Activated T-helper 1 cell treated with Interleukin-2 at 50 U/mL for 16 hours (primary cell): ENCODE measurements at regions not wholly inside any gene's neighbourhood (a gene's known extent, or its start where the extent isn't known, plus 50 kb on each side); places are given as distances from the start of the nearest gene placed in this dataset.

Experiments
- DNase-seq: peaks from one replicate; pipeline ENCODE4 v3.0.0-alpha.2; 2020; ENCODE audit warnings: low read depth

DNA sequence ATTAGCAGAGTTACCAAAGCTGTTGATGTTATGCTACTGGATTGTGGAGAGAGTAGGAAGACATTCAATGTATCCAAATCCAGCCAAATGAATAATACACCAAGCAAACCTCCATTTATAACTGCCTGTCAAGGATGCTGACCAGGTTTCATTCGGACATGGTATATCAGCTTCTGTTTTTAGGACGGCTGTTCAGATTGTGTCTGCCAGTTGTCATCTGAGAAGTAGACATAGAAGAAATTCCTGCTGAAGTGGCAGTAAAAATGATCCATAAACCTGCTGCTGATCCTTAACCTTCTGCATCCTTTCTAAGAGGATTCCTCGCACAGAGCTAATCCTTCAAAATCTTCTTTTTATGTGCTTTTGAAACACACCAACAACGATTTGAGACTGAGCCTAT is 663.6 kb upstream of the PLXNA2 start:
- DNase-seq: no peak

DNA sequence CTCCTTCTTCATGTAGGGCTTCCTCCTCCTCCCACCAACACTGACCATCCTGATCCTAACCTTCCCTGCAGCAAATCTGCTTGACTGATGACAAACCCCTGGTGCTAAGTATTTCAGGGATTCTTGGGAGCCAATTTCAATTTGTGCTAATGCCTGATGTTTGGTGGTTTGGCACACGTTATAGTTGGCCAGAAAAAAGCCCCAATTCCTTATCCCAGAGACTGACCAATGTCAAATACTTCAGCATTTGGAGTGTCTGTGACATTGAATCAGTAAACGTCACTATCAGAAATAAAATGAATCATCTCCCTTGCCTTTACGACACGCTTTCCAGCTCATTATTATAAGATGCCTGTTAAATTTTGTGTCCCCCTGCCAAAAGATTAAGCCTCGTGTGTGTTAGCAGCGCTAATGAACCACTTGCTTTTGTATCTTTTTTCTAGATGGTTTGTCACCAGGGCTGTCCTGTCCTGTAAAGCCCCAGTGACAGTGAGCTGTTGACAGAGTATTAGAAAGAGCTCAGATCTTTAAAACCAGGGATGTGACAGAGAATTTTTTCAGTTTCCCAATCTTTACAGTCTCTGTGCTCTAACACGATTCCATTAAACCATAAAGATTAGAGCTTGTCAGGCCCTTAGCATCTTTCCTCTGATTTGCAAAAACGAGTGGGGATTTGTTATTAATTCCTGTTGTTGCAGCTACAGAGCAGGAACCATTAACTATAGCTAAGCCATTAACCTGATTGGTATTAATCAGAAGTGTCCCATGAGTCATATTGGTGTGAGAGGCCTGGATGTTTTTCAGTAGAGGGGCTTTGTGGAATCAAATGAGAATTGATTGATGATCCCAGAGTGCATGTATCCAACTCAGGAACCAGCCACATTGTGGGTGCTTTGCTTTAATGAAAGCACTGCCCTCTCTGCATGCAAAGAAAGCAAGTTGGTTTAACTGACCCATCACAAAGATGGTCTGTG is 665.1 kb upstream of the PLXNA2 start:
- no peak for DNase-seq

DNA sequence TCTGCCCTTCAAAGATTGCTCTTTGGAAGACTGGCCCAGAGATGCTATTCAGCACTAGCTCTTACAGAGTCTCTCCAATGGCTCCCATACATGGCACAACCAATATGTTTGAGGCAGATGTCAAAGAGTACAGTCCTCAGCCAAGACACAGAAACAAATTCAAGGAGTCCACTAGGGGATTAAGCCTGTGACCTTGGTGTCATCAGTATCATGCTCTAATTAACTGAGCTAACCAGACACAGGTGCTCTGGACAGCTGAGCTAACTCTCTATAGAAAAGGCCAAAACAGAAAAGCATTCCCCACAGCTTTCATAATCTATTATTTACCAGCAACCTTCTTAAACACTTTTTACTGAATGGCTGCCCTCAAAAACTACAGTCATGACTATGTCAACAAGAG is 666.0 kb upstream of the PLXNA2 start:
- DNase-seq: no peak

DNA sequence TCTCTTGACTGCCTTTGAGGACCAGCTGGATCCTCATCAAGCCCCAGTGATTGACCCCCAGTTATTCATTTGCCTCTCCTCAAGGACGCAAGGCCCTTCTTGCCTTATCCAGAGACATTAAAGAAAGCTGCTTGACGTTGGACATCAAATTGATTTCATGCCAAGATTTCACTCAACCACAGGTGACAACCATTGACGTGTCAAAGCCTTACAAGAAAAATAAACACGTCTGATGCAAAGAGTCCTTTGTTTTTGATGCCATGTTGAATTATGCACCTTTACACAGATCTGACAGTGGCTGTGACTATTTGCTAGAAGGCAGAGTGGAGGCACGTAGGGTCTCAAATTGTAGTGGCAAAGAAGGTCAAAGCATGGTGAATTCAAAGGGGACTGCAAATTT is 666.2 kb upstream of the CAMK1G start:
- DNase-seq: no peak

DNA sequence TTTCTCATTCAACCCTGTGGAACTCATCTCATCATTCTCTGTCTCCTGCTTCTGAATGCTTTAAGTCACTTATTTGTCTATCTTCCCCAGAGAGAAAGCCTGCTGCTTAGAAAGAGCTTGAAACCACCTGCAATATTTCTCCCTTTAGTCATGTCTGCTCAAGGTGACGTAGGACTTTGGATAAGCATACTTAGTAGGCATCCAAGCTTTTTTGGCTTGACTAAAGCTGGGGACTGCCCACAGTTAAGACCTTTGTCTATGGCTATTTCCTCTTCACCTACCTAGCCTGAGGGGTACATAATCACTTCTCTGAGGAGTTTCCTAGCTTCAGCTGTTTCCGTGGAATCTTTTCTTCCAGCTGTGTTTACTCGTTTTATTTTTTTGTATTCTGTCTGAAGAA is 665.8 kb upstream of the CAMK1G start:
- no peak for DNase-seq

DNA sequence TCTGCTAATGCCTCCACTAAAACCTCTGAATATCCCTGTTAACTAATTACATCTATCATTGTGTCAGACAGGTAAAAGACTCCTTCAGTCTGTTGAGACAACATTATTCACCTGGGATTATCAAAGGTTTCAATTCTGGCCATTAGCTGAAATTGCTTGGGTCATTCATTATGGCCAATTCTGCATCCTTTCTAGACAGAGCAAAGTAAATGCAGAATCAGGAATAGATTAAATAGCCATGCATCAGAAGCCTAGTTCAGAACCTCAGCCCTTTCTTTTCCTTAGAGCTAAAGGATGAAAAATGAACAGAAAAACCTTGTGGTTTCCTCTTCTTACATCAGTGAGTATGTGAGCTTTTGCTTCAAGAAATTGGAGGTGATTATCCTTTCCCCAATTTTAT is 665.4 kb upstream of the CAMK1G start:
- no peak for DNase-seq

DNA sequence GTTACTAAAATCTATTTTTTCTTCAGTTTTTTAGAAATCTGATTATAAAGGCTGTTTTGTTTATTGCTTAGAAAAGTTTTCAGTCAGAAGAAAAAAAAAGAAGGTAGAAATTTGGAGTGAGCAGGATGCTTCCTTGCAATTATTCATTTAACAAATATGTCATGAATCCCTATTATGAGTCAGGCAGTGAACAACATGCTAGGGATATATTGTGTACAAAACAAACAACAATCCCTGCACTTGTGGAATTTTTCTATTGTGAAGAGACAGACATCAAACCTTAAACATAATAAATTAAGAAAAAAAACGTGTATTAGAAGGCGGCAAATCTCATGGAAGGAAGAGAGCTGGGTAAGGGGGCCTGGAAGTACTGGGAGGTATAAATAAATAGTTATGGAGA is 664.1 kb upstream of the CAMK1G start:
- DNase-seq: no peak

DNA sequence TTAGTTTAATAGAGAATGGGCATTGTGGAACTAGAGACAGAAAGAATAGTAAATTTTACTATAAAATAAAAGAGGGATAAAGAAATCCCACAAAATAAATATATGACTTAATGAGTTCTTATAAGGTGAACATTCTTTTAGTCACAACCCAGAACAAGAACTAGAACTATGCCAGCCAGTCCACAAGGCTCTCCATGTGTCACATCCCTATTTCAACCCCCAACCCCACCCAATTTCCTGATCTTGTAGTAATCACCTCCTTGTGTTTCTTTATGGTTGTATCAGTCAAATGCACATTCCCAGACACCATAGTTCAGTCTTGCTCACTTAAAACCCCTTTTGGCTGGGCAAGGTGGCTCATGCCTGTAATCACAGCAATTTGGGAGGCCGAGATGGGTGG is 662.3 kb upstream of the CAMK1G start:
- DNase-seq: no peak

DNA sequence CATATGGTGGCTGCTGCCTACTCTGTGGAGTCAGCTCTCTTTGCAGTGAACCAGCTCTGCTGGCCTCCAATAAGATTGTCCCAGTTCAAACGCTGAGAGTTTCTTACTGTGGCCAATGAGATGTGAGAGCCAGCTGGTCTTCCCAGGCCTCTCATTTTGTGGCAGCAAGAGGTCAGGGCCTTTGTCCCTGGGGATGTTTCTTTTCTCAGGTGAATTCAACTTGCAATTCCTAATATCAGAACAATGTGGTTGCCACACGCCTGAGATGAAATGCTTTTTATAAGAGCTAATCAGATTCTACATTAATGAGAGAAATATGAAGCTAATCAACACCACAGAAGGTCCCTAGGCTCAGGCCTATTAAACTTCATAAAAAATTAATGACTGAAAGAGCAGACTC is 660.1 kb upstream of the CAMK1G start:
- no peak for DNase-seq

DNA sequence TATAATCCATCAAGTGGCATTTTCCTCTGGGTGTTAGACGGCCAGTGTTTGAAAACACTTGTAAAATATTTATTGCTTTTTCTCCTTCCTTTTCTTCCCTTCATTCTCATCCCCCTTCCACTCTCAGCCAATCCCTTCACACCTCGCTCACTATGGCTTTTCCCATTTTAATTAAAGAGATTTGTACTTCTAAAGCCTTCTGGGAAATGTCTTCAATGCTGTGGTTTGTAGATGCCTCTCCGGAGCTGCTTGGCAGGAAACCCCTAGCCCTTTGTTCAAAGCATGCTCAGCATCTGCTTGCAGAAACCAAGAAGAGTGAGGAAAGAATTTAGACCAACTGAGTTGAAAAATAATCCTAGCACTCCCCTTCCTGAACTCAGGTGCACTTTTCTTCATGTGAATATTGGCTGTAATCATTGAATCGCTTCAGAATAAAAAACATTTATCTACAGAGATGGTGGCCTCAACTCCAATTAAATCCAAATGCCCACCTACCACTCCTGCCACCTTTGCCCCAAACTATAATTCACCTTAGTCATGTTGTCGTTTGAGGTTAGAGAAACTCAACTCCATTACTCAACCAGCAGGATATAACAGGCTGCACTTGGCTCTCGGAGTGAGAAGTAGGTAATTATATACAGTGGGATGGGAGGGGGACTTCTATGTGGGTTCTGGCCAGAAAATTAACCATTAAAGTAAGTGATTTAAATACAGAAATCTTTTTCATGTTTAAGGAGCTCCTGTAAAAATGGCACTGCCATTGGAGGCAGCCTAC is 659.4 kb upstream of the CAMK1G start:
- no peak for DNase-seq

DNA sequence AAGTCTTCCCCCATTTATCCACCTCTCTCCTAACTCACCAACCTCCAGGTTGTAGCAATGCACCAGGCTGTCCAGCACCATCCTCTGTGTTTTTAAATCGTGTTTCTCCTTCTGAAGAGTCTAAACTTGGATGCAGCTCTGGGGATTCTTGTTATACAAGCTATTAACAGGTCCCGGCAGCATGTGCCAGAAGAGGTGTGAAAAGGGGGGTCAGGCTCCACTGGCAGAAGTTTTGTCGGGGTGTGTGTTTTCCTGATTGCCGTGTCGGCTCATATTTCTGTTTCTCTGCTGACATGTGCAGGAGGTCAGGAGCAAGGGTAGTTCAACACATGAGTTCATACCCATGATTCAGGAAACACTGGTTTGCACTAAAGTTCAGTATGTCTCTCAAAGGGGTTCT is 658.6 kb upstream of the CAMK1G start:
- no peak for DNase-seq

DNA sequence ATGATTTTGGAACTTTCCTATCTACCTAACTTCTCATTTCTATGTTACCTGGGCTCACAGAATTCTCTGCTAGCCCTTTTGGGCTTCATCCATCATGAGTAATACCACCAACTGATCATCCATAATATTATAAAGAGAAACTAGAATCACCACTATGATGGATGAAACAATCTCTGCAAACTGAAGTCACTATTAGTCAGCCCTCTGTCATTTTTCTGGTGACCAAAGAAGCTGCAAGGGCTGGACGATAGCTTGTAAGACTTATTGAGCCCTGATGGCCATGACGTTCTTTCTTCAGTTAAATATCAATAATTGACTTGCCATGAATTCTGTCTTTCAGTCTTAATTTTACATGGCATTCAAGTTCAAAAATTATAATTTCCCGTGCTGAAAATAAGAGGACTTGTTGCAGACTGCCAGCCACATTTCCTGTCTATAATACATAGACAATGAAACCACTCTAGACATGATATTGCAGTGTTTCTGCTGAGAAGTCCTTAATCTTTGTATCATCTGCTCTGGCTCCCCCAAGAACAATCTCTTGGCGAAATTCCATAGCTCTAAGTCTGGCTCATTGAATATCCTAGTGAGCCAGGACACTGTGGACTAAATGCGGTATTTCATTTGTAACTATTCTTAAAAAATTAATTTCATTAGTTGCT is 655.0 kb upstream of the CAMK1G start:
- DNase-seq: no peak

DNA sequence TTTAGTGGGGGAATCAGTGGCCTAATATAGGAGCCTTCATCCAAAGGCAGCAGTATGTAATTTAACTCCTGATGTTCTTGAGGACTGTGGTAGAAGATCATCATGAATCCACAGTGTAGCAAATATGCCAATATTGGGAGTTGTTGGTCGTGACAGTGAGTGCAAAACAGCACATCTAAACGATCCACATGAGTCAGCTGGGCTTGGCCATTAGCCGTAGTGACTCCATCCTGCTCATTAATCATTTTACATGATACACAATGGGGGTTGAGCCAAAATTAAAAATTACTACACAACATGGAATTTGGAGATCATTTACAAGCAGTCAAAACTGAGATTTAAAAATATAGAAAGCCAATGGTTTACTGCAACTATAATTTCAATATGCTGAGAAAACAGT is 653.9 kb upstream of the CAMK1G start:
- no peak for DNase-seq

DNA sequence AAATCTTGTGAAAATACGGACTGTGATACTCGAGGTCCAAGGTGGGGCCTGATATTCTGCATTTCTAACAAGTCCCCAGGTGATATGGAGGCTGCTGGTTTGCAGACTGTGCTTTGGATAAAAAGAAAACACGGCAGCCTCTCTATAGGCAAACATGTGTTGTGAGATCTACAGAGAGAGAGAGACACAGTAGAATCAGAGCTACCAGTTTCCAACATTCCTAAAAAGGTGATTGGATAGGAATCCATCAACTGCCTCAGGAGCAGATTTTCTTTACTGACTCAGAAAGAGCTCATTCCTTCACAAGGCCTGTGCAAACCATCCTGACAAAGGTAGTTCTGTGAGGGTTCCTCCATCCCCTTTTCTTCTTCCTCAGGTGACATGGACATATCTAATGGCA is 651.6 kb upstream of the CAMK1G start:
- DNase-seq: no peak

DNA sequence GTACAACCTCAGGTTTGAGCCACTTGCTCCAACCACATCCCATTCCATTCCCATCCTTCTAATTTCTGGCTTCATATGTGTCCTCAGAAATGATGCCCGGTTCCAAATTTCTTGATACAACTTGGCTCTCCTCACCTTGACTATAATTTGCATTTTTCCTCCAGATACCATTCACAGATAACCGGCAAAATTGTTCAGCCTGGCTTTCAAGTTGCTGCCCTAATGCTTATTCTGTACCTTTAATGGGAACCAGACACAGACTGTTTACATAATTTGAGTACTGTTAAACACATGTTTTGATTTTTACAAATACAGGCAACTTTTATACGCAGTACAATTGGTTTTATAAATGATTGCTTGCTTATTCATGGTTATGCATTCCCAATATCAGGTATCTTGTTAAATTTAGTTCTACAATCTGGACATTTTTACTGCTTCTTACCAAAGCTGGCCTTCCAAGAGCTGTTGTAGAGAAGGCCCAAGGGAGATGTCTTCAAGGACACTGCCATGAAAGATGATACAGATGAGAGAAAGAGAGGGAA is 649.5 kb upstream of the CAMK1G start:
- DNase-seq: no peak

DNA sequence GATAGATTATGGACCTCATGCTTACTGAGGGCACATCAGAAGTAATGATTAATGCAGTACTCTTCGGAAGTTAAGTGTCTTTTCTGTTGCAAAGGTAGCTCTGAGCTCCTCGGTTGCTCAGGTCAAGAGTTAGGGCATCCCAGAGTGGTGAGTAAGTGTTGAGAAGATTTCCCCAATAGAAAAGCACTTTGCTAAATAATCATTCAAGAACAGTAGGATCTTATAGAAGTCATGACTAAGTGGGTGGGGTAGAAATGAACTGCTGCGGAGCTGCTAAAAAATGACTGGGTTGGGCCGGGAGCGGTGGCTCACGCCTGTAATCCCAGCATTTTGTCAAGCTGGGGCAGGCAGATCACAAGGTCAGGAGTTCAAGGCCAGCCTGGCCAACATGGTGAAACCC is 648.6 kb upstream of the CAMK1G start:
- no peak for DNase-seq

DNA sequence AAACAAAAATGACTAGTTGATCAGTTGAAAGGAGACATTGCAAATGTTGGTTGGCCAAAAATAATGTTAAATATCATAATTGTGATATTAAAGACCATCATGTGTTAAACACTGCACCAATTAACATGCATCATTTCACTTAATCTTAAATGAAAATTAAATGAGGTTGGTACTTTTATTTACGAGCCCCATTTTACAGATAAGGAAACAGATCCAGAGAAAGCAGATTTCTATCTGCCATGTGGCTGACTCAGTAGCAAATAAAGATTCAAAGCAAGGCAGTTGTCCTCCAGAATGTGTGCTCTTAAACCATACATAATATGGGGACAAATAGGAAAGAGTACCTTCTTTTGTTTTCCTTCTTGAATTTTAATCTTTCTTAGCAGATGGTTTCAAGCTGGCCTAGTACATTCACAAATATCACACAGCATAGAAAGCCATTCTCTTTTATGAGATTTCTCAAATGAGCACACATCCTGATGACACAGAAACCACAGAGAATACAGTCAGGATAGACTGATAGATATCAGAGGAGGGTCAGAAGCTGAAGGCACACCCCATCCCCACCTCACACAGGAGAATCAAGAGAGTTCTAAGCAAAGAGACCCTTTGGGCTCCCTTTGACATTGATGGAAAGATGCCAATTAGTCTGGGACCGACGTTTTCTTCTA is 647.9 kb upstream of the CAMK1G start:
- no peak for DNase-seq

DNA sequence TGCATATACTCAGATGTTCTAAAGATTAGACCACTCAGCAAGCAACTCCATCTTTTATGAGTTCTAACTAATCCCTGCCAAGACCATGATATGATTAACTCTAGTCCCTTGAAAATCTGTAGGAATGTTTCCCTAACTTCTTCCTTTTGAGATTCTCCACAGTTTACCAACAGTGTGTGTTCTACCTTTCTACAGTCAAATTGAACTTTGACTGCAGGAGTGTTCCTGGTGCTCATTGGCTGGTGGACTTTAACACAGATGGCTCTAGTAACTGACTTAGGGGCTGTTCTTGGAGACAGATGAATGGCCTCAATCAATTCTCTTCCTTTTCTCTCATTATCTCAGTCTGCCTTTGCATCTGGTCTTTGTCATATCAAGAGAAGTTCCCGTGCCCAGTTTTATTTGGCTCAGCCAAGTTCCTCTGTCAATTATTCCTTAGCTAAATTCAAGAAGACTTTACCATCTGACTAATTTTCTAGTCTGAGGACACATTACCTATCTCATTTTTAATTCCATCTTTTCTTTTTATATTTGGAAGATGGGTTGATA is 643.9 kb upstream of the CAMK1G start:
- DNase-seq: no peak

DNA sequence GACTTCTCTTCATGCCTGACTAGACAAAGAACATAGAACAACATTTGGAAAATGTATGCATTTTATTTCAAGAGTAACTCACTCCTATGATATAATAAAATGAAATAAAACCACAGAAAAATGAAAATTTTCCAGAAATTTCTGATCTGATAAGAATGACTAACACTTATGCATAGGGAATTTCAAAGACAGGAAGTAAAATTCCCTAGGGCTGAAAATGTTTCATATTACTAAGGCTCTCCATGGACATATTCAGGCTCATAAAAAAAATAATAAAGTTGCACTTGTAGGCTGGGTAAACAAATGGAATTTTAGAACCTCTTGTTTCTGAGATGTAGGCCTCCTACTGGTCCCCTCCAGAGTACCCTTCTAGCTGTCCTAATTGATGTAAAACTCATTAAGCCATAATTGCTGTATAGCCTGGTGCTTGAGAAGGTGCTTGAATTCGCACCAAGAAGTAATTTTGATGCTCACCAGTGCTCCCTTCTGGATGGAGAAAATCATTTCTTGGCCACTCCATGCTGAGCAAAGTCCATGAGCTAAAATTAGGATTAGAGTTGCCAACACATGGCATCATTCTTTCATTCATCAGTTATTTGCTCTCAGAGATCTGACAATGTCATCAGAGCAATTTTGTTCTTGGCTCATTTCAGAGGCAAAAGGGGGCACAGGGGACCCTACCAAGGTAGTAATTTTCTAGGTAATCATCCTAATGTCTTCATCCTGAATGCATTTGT is 641.0 kb upstream of the CAMK1G start:
- no peak for DNase-seq

DNA sequence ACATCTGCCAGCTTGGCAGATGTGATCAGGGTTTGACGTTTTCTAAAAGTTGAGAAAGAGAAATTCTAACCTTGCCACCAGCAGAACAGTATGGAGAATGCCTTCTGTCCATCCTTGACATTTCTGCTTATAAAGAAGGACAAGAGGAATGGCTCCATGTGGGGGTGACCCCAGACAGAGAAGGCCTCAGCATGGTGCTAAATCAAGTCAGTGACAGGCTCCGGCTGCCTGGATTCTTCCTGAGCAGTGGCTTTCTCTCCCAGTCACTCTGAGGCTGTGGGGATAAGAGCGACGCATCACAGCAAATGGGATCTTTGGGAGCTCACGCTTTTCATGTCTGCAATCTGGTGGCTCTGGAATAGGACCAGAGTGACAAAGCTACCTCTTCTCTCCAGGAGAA is 640.2 kb upstream of the CAMK1G start:
- no peak for DNase-seq

DNA sequence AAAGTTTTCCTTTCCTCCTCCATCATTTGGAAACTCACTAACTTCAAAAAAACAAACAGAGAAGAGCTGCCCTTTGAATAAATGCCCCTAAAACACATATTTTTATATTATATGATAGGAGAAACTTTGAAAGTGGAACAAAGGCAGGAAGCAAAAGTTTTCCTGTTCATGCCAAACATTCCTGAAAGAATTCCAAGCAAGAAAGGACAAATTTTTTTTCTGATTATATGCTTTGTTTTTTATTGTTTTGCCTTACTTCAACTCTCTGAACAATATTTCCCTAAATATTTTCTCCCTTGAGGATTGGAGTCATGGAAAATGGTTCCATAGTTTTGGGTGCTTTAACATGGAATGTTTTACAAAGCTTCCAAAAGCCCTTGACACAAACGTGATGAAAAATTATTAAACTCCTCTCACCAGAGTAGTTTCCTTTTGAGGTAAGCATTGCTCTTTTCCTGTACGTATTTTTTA is 638.5 kb upstream of the CAMK1G start:
- no peak for DNase-seq
